HFF-Myc (cell line): ENCODE measurements at regions not wholly inside any gene's neighbourhood (a gene's known extent, or its start where the extent isn't known, plus 50 kb on each side); places are given as distances from the start of the nearest gene placed in this dataset.

Experiments used
- DNase-seq: peaks from one replicate; pipeline ENCODE4 v3.0.0-alpha.2; 2011; ENCODE audit warnings: low read depth; ENCODE audit errors: extremely low read depth
- H3K4me3 ChIP-seq: replicated peaks from 2 replicates; pipeline ENCODE4 v1.5.1; 2011; ENCODE audit warnings: low read depth, mild to moderate bottlenecking, control low read depth, low read length
- TF ChIP-seq, protein P1 (sequence below): IDR thresholded peaks from 2 replicates; pipeline ENCODE4 v1.5.1; 2012; ENCODE audit warnings: mild to moderate bottlenecking, low read depth, low read length, control low read depth; ENCODE audit errors: missing control alignments

DNA sequence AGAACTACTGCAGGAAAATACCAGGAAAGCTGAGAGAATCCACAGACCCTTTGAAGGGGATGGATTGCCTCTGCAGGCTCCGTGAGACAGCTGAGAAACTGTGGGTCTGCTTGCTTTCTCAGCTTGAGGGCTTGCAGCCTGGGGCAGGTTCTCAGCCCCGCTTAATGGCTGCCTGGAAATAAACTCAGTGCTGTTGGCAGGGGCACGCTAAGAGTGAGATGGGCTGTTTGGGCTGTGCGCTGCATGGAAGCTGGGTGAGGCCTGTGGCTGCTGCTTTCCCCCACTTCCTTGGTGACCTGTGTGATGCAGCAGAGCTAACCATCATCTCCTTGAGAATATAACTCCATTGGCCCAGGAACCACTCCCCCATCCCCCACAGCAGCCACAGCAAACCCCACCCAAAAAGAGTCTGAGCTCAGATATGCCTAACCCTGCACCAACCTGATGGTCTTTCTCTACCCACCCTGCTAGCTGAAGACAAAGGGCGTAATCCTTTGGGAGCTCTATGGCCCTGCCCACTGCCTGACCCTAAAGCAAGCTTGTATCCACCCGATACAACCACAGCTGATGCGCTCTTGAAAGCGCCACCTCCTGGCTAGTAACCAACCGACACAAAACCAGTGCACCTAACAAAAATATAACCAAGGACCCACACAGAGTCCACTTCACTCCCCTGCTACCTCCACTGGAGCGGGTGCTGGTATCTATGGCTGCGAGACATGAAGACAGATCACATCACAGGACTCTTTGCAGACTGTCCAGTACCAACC lies 800.6 kb upstream of the MAP3K7 start:
- H3K4me3 ChIP-seq: no peak overlapping the region
- DNase-seq: no peak
- TF ChIP-seq, protein P1, sequence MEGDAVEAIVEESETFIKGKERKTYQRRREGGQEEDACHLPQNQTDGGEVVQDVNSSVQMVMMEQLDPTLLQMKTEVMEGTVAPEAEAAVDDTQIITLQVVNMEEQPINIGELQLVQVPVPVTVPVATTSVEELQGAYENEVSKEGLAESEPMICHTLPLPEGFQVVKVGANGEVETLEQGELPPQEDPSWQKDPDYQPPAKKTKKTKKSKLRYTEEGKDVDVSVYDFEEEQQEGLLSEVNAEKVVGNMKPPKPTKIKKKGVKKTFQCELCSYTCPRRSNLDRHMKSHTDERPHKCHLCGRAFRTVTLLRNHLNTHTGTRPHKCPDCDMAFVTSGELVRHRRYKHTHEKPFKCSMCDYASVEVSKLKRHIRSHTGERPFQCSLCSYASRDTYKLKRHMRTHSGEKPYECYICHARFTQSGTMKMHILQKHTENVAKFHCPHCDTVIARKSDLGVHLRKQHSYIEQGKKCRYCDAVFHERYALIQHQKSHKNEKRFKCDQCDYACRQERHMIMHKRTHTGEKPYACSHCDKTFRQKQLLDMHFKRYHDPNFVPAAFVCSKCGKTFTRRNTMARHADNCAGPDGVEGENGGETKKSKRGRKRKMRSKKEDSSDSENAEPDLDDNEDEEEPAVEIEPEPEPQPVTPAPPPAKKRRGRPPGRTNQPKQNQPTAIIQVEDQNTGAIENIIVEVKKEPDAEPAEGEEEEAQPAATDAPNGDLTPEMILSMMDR: no peak

DNA sequence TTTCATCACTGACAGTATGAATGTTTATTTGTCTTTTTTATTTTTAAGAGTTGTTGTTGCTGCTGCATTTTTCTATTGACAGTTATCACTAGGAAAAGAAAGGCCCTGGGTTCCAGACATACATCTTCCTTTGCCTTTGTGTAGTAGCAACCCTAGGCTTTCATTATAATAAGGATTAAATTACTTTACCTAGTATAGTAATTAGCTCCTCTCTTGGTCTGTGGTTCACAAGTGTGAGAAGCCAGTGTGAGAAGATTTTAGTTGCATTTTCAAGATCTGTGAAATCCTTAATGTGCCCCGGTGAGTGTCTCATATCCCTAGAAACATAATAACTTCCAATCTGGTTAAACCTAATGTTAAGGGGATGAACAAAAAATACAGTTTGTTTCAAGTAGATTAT lies 799.3 kb upstream of the MAP3K7 start:
- H3K4me3 ChIP-seq: no peak overlapping the region
- TF ChIP-seq, protein P1: no peak
- DNase-seq: no peak

DNA sequence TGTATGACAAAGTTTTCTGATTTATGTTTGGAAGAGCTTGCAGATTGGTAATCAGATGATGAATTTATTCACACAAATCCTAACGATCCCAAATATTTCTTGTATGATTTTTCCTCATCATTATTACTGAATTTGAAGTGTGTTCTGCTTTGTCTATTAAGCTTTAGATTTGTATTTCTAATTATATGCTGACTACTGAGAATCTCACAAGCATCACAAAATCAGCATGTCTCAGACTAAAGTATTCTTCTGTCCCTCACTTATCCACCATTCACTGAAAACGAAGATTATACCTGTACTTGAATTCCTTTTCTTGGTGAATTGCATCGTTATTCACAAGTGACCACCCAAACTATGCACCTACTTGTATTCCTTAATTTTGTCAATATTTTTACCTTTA lies 796.3 kb upstream of the MAP3K7 start:
- DNase-seq: no peak
- TF ChIP-seq, protein P1: no peak

DNA sequence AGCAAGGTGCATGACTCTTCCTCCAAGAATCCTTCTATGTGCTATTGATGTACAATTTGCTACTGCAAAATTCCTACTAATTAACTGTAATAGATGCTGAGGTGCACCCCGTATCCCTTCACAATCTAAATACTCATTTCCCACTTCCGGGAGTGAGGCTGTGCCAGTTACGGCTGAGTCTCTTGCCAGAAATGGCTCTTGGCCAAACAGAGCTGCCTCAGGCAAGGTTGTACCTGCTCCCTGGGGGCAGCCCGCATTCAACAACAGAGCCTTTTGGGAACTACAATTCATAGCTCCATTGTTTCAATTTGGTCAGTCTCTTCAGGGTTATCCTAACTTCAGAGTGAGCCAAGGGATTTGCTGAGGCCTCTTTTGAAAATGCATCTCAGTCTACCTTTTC lies 789.8 kb upstream of the MAP3K7 start:
- TF ChIP-seq, protein P1: no peak
- no peak for DNase-seq
- H3K4me3 ChIP-seq: no peak overlapping the region

More for the DNA sequence above, 796.3 kb upstream of the MAP3K7 start:
- no peak overlapping the region for H3K4me3 ChIP-seq

DNA sequence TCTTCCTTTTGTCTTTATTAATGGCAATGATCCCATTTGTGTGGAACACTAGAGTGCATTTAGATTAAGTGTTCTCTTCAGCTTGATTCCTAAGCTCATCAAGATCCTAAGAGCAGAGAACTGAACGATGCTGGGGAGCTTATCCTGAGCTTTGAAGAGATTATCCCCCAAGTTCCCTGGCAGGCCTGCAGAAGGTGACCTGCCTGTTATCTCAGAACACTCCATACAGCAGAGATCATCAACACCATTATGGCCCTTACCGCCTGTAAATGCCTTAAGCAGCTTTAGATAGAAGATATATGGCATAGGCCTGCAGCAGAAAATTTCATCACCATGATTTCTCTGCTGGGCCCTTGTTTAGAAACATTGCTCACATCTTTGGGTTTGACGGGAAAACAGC lies 779.9 kb upstream of the MAP3K7 start:
- H3K4me3 ChIP-seq: no peak overlapping the region
- no peak for DNase-seq
- TF ChIP-seq, protein P1: no peak

DNA sequence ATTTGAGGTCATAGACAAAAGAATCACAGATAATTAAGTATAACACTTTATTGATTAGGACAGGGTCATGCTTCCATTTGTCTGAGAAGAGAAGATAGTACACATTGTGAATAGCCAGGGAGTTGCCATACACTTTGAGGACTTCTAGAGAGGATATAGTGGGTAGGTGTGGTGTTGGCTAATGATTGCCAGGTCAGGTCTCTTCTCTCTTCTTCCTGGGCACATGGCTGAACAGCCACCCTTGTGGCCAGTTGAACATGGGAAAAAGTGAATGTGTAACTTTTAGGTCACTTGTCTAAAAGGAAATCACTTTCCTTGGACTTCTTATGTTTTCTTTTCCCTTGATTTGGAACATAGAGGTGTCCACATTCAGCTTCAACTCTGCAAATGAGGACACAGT lies 772.1 kb upstream of the MAP3K7 start:
- H3K4me3 ChIP-seq: no peak overlapping the region
- DNase-seq: no peak
- TF ChIP-seq, protein P1: no peak

DNA sequence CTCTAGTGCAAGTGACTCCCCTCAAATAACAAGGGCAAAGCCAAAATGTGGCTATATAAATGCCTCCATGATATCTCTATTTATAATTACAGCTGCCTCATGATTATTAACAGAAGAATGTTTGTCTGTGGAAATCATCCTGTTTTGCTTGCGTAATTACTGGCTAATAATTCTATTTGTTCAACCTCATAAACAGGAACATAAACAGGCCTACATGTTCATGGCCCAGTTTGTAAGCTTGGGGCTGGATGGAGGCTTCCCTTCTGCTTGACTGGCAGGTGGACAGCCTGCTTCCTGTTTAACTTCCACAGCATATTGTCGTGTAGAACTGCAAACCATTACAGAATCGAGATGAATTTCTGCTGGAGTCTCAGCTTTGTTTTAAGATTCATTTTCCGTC lies 766.0 kb upstream of the MAP3K7 start:
- no peak overlapping the region for H3K4me3 ChIP-seq
- TF ChIP-seq, protein P1: no peak
- no peak for DNase-seq
